Thyroid gland (tissue), 4 donors: ENCODE measurements at regions not wholly inside any gene's neighbourhood (a gene's known extent, or its start where the extent isn't known, plus 50 kb on each side); places are given as distances from the start of the nearest gene placed in this dataset.

Experiments used
- POLR2A ChIP-seq, 2 donors: fragments of 450-650 bp; IDR thresholded peaks; one replicate each; pipeline ENCODE4 v1.6.1; 2017; ENCODE audit warnings: antibody characterized with exemption in 2 of 2, mild to moderate bottlenecking in 2 of 2, moderate library complexity in 1 of 2
- TF ChIP-seq, protein P1 (sequence below), 6 experiments: fragments of 200-600 bp in 3 of 6; fragments of 450-650 bp in 3 of 6; sonication (generic) in 3 of 6; IDR thresholded peaks; one replicate each; pipeline ENCODE4 v1.5.1; 2016 to 2019; ENCODE audit warnings: antibody characterized with exemption in 6 of 6, mild to moderate bottlenecking in 2 of 6, inconsistent platforms in 1 of 6, moderate library complexity in 1 of 6

DNA sequence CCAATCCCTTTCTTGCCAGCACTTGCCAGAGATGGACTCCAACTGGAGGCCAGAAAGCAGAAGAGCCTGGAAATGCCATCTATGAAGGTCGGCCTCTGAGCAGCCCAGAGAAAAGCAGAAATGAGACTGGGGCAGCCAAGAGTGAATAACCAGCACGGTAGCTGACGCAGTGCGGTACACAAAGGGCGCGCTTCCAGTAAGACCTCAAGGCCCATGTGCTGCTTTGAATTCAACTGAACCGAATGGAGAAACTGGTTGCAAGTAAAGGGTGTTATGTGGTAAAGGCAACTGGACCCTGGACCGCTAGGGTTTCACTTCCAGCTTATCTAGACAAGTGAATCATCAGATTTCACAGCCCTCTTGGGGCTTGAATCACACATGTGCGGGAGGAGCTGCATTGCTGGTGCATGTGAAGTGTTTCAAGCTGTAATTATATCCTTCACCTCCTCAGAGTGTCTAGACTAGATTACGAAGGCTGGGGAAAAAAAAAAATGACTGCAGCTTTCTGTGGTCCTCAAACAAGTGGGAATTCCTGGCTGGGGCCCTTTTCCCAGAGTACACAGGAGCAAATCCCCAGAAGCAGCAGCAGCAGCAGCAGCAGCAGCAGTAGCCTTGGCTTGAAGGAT is 128.9 kb downstream of the CCDC34 start:
- TF ChIP-seq, protein P1, sequence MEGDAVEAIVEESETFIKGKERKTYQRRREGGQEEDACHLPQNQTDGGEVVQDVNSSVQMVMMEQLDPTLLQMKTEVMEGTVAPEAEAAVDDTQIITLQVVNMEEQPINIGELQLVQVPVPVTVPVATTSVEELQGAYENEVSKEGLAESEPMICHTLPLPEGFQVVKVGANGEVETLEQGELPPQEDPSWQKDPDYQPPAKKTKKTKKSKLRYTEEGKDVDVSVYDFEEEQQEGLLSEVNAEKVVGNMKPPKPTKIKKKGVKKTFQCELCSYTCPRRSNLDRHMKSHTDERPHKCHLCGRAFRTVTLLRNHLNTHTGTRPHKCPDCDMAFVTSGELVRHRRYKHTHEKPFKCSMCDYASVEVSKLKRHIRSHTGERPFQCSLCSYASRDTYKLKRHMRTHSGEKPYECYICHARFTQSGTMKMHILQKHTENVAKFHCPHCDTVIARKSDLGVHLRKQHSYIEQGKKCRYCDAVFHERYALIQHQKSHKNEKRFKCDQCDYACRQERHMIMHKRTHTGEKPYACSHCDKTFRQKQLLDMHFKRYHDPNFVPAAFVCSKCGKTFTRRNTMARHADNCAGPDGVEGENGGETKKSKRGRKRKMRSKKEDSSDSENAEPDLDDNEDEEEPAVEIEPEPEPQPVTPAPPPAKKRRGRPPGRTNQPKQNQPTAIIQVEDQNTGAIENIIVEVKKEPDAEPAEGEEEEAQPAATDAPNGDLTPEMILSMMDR (IDR thresholded peaks at IDR 0.05) = no peak
- TF ChIP-seq POLR2A (IDR thresholded peaks at IDR 0.05) = no peak
